Progenitor cell of endocrine pancreas (in vitro differentiated cells): ENCODE measurements at regions not wholly inside any gene's neighbourhood (a gene's known extent, or its start where the extent isn't known, plus 50 kb on each side); places are given as distances from the start of the nearest gene placed in this dataset.

ENCODE experiments used
- DNase-seq: peaks from one replicate; pipeline ENCODE4 v3.0.0; 2021; ENCODE audit warnings: low spot score; ENCODE audit not compliant: unreplicated experiment
- H3K27ac Mint-ChIP-seq: 2 replicates; pipeline ENCODE4 v1.8.0; 2021; ENCODE audit warnings: mild to moderate bottlenecking, moderate library complexity, mixed read lengths
- H3K27me3 Mint-ChIP-seq: 2 replicates; pipeline ENCODE4 v1.8.0; 2021; ENCODE audit warnings: mixed read lengths
- H3K36me3 Mint-ChIP-seq: 2 replicates; pipeline ENCODE4 v1.8.0; 2022; ENCODE audit warnings: mixed read lengths; ENCODE audit not compliant: insufficient read depth
- H3K4me1 Mint-ChIP-seq: 2 replicates; pipeline ENCODE4 v1.8.0; 2021; ENCODE audit warnings: low read depth, mixed read lengths
- H3K4me3 Mint-ChIP-seq: 2 replicates; pipeline ENCODE4 v1.8.0; 2021; ENCODE audit warnings: low read depth, mild to moderate bottlenecking, moderate library complexity, mixed read lengths
- H3K9me3 Mint-ChIP-seq: 2 replicates; pipeline ENCODE4 v1.8.0; 2021; ENCODE audit warnings: low read depth, mixed read lengths
- TF ChIP-seq, protein P1 (sequence below): fragments of 200-600 bp; sonication (generic); IDR thresholded peaks from one replicate; pipeline ENCODE4 v1.5.0; 2021; ENCODE audit warnings: antibody characterized with exemption, mild to moderate bottlenecking; ENCODE audit not compliant: unreplicated experiment

DNA sequence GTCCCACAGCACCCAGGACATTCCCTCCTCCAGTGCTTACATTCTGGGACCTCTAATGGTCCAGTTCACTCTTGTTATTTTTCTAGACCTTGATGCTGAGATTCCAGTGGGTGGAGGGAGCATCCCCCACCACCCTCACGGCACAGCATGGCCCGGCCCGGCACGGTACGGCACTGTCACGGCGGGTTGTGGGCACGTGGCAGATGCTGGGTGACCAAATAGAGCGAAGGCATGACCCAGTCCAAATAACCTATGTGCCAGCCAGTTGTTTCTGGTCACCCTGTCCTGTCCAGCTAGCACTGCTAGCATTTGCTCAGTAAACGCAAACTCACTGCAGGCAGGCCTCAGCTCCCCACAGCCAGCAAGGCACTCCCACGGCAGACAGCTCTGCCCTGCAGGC lies 204.7 kb downstream of the ENGASE start:
- Mint-ChIP-seq H3K27me3 (peaks cover 29% of the 10 kb centered on the region), H3K27ac (no peak overlapping the region)
- TF ChIP-seq, protein P1, sequence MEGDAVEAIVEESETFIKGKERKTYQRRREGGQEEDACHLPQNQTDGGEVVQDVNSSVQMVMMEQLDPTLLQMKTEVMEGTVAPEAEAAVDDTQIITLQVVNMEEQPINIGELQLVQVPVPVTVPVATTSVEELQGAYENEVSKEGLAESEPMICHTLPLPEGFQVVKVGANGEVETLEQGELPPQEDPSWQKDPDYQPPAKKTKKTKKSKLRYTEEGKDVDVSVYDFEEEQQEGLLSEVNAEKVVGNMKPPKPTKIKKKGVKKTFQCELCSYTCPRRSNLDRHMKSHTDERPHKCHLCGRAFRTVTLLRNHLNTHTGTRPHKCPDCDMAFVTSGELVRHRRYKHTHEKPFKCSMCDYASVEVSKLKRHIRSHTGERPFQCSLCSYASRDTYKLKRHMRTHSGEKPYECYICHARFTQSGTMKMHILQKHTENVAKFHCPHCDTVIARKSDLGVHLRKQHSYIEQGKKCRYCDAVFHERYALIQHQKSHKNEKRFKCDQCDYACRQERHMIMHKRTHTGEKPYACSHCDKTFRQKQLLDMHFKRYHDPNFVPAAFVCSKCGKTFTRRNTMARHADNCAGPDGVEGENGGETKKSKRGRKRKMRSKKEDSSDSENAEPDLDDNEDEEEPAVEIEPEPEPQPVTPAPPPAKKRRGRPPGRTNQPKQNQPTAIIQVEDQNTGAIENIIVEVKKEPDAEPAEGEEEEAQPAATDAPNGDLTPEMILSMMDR = no peak

DNA sequence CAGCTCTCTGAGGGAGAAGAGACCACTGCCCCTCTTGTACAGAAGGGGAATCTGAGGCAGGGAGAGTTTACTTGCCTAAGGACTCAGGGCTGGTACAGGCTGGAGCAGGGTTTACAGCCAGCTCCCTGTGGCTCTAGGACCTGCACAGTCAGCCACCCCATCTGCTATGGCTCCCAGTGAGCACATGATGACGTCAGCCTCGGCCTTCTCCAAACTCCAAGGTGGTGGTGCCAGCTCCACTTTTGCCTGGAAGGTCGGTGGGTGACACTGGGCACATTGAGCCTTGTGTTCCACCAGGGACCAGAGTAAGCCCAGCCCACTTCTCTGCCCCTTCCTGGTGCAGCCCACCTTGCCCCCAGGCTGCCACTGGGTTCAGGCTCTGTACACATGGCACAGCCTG lies 202.2 kb downstream of the ENGASE start:
- DNase-seq = no peak
- H3K27ac Mint-ChIP-seq = no peak overlapping the region
- peaks cover 3% of the 10 kb centered on the region for H3K4me1 Mint-ChIP-seq
- no peaks in the 10 kb centered on the region for H3K36me3 Mint-ChIP-seq
- H3K9me3 Mint-ChIP-seq = no peaks in the 10 kb centered on the region
- TF ChIP-seq, protein P1 = no peak
- H3K27me3 Mint-ChIP-seq = peaks cover 20% of the 10 kb centered on the region
- H3K4me3 Mint-ChIP-seq = no peak overlapping the region

More for the DNA sequence above, 204.7 kb downstream of the ENGASE start:
- Mint-ChIP-seq H3K36me3 (no peaks in the 10 kb centered on the region), H3K9me3 (no peaks in the 10 kb centered on the region), H3K4me3 (no peak overlapping the region), H3K4me1 (peaks cover 6% of the 10 kb centered on the region)
- no peak for DNase-seq

DNA sequence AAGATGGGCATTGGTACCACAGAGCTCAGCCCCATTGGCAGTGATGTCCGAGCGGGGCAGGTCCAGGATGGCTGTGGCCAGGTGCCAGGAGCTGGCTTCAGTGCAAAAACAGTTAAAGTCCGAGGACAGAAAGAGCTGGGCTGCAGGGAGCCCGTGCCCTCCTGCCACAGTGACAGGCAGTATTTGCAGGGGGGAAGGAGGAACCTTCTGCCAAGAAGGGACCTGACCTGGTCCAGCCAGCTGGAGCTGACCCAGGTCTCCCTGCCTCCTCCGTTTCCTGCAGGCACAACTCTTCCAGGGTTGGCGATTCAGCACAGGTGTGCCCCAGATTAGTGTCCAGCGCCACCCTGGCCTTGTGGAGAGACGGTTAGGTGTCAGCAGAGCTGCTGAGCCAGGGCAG lies 199.0 kb downstream of the ENGASE start:
- H3K9me3 Mint-ChIP-seq = no peaks in the 10 kb centered on the region
- no peak overlapping the region for H3K27ac Mint-ChIP-seq
- H3K4me3 Mint-ChIP-seq = no peak overlapping the region

DNA sequence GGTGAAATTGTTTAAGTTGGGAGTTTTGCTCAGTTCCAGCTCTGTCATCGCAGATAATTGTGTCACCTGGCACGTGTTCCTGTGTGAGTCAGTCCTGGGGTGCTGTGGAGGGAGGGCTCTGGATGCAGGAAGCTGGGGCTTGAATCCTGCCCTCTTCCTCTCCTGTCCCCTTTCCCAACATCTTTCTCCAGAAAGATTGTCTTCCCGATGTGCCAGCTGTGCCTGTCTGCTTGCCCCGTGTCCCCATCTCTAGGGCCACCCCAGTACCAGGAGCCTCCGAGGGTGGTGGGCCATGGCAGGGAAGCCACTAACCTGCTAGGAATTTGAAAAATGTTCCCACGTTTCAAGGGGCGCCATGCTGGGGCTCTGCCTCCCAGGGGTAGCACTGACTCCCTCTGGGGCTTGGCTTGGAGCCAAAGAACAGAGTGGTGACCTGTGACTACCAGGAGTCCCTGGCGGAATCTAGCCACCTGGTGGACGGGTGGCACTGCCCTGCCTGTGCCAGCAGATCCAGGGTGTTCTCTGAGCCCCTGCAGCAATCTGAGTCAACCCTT lies 198.1 kb downstream of the ENGASE start:
- TF ChIP-seq, protein P1 = no peak
- DNase-seq = no peak
- no peak overlapping the region for H3K4me3 Mint-ChIP-seq
- H3K36me3 Mint-ChIP-seq = no peaks in the 10 kb centered on the region
- peaks cover 36% of the 10 kb centered on the region for H3K27me3 Mint-ChIP-seq
- no peak overlapping the region for H3K27ac Mint-ChIP-seq
- no peaks in the 10 kb centered on the region for H3K9me3 Mint-ChIP-seq
- no peaks in the 10 kb centered on the region for H3K4me1 Mint-ChIP-seq

More for the DNA sequence above, 199.0 kb downstream of the ENGASE start:
- H3K36me3 Mint-ChIP-seq = no peaks in the 10 kb centered on the region
- H3K27me3 Mint-ChIP-seq = peaks cover 27% of the 10 kb centered on the region
- no peaks in the 10 kb centered on the region for H3K4me1 Mint-ChIP-seq
- TF ChIP-seq, protein P1 = no peak
- DNase-seq = no peak

DNA sequence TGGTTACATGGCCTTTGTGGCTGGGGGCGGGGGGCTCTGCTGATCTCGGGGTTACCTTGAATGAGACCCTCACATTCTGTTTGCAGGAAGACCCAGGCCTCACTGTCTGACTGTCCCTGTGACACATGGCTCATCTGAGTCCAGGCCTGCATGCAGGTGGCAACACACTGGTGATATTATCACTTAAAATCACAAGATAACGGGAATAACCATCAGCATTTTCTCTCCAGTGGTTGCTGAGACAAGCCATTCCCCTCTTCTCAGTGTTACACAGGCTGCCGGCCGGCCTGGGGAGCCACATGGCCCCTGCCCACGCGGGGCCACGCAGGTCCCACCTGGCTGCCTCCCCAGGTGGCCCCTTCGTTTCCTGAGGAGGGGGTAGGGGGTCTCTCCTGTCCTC lies 197.6 kb downstream of the ENGASE start:
- Mint-ChIP-seq H3K4me3 (no peak overlapping the region), H3K27me3 (peaks cover 40% of the 10 kb centered on the region), H3K9me3 (no peaks in the 10 kb centered on the region), H3K36me3 (no peaks in the 10 kb centered on the region), H3K4me1 (no peaks in the 10 kb centered on the region), H3K27ac (no peak overlapping the region)
- DNase-seq = no peak
- TF ChIP-seq, protein P1 = no peak
